Stomach (tissue), 4 donors: ENCODE measurements at regions not wholly inside any gene's neighbourhood (a gene's known extent, or its start where the extent isn't known, plus 50 kb on each side); places are given as distances from the start of the nearest gene placed in this dataset.

Experiments used
- CTCF ChIP-seq, 7 experiments: fragments of 450-650 bp in 4 of 7; fragments of 200-600 bp in 3 of 7; sonication (generic) in 3 of 7; IDR thresholded peaks; one replicate each; pipeline ENCODE4 v1.5.1; 2016 to 2019; ENCODE audit warnings: antibody characterized with exemption in 7 of 7, control low read depth in 2 of 7, mild to moderate bottlenecking in 1 of 7
- EP300 ChIP-seq: sonication (generic); formaldehyde crosslinking; IDR thresholded peaks from one replicate; pipeline ENCODE4 v1.6.1; 2017; ENCODE audit warnings: antibody characterized with exemption
- POLR2A ChIP-seq, 4 donors: fragments of 450-650 bp; IDR thresholded peaks; one replicate each; pipeline ENCODE4 v1.6.1; 2016; ENCODE audit warnings: antibody characterized with exemption in 4 of 4, control low read depth in 2 of 4, mild to moderate bottlenecking in 1 of 4, moderate library complexity in 1 of 4
- POLR2AphosphoS5 ChIP-seq, 3 donors: sonication (generic); formaldehyde crosslinking; IDR thresholded peaks; one replicate each; pipeline ENCODE4 v1.6.1; 2016; ENCODE audit warnings: antibody characterized with exemption in 3 of 3

DNA sequence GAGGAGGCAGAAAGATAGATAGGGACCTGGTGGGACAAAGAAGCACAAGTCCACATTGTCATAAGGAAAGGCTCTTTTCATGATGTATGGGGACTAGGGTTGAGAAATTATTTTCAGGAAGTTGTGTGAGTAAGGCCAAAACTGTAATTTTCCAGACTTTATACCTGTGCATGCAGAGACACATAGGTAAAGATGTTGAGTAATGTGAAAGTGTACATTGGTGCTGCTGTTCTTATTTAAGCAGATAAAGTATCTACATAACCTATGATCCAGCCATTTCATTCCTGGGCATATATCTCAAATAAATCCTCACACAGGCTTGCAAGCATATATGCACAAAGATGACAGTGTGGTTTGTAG, 332.2 kb downstream of the DUSP6 start:
- TF ChIP-seq CTCF (IDR thresholded peaks at IDR 0.05) = no peak
- TF ChIP-seq POLR2AphosphoS5 (IDR thresholded peaks at IDR 0.05) = no peak
- no peak for TF ChIP-seq POLR2A (IDR thresholded peaks at IDR 0.05)
- TF ChIP-seq EP300 = no peak
